Right renal pelvis (tissue), 4 donors: ENCODE measurements at regions not wholly inside any gene's neighbourhood (a gene's known extent, or its start where the extent isn't known, plus 50 kb on each side); places are given as distances from the start of the nearest gene placed in this dataset.
"Not testable (repeated sequence)": the region's sequence is repeated elsewhere in the genome, so short reads cannot be mapped to it uniquely, and the experiment has no call there.

Source experiments
- DNase-seq, 4 donors: peaks; one replicate each; pipeline ENCODE4 v3.0.0-alpha.2; 2013; ENCODE audit warnings: low read depth in 4 of 4, low spot score in 3 of 4, missing footprints in 1 of 4

- DNase-seq: no peak
Measured at GRCh38 chr5:12237837-12238575, 333.8 kb upstream of the CTNND2 start.

- DNase-seq: no peak
Measured at GRCh38 chr5:12230659-12231058, 326.4 kb upstream of the CTNND2 start.

DNA sequence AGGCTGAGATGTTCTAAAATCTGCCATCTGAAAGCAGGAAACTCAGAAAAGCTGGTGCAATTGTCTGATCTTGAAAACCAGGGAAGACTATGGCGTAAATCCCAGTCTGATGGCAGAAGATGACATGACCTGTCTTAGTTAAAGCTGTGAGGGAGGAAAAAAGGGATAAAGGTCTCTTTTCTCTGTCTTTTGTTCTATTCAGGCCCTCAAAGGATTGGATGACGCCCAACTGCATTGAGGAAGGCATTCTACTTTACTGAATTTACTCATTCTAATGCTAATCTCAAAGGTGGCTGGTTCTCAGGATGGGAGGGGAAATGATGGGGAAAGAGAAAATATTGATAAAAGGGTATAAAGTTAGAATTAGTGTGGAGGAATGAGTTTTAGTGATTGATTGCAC lies 312.8 kb upstream of the CTNND2 start:
- no peak for DNase-seq

- DNase-seq: no peak
Measured at GRCh38 chr5:12214267-12215015, 310.2 kb upstream of the CTNND2 start.

- DNase-seq: no peak
Measured at GRCh38 chr5:12208366-12209100, 304.3 kb upstream of the CTNND2 start.

DNA sequence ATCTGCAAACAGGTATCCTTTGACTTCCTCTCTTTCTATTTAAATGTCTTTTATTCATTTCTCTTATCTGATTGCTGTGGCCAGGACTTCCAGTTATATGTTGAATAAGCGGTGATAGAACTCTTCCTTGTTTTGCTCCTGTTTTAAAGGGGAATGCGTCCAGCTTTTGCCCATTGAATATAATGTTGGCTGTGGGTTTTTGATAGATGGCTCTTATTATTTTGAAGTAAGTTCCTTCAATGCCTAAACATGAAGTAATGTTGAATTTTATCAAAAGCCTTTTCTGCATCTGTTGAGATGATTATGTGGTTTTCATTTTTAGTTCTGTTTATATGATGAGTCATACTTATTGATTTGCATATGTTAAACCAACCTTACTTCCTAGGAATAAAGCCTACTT lies 300.5 kb upstream of the CTNND2 start:
- DNase-seq: no peak

DNA sequence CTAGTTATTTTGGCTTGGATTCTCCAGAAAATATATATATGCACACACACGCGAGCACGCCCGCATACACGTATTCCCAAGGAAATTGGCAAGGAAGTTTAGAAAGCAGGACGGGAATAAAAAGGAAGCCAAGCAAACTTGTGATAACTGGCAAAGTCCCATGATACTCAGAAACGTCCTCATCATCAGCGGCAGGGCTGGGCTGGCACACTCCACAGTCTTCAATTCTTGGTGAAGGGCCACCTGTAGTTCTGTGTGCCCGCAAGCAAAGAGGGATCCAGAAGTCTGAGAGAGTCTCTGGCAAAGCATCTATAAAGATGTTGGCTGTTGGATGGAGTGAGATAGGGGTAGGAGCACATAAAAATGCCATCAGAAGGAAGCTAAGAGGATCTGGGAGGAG lies 289.3 kb upstream of the CTNND2 start:
- no peak for DNase-seq

GRCh38 chr5:12183003-12183402 lies 278.8 kb upstream of the CTNND2 start:
- DNase-seq: no peak

GRCh38 chr5:12177851-12178250 lies 273.6 kb upstream of the CTNND2 start:
- DNase-seq: no peak

DNA sequence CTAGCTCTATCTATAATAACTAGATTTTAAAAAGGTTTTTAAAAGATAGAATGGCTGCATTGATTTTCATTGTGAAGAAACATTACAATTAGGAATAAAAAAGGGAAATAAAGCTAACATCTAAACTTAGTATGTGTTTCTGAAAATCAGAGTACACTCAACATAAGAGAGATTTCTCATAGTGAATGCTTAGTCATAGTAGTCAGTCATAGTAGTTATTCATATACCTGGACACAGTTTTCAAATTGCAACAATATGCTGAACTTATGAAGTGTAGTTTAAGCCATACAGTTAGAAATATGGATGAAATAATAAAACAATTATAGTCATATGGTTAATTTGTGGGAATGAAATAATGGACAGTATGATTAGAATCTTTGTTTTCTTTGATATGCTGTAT lies 273.0 kb upstream of the CTNND2 start:
- no peak for DNase-seq

DNA sequence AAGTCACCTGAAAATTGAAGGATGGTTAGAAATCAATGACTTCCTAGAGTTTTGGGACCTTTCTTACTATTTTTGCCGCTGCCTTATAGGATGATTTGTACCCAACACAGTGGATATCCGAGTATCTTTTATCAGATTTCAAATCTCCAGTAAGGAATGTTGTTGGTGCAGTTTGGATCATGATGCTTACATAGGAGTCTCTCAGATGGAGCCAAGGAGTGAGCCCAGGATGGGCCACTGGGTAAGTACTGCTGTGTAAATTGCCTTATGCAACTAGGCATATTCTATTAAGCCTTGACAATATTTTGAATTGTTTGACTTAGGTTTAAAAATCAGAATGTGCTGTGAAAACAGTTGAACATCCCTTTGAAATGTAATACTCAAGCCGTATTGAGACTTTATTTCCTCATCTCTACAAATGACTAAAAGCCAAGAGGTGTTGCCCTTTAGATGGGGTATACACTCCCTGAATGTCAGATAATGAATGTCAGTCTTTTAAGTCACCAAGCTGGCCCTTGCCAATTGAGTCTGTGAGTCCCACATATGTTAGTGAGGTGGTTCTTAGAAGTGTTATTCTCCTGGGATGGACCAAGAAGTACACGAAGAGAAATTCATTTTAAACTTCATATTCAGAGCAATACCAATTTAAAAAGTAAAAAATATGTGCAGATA lies 271.8 kb upstream of the CTNND2 start:
- no peak for DNase-seq

DNA sequence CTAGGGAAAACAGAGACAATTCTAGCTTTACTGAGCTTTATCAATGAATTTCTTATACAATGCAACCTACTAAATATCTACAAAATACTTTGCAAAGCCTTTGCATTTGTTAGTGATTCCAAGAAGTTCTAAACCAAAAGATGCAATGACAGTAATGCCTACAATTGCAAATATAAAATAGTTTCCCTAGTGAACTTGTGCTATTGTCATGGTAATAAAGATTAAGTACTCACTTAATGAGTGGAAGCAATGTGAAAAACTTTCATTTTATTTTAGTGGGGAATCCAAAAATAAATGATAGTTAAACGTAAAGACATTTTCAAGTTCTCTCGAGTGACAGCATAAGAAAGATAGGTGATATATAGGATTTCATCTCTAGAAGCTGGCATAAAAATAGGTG lies 270.5 kb upstream of the CTNND2 start:
- no peak for DNase-seq

- DNase-seq: no peak
Measured at GRCh38 chr5:12169536-12169935, 265.3 kb upstream of the CTNND2 start.

- DNase-seq: no peak
Measured at GRCh38 chr5:12162863-12163262, 258.6 kb upstream of the CTNND2 start.

DNA sequence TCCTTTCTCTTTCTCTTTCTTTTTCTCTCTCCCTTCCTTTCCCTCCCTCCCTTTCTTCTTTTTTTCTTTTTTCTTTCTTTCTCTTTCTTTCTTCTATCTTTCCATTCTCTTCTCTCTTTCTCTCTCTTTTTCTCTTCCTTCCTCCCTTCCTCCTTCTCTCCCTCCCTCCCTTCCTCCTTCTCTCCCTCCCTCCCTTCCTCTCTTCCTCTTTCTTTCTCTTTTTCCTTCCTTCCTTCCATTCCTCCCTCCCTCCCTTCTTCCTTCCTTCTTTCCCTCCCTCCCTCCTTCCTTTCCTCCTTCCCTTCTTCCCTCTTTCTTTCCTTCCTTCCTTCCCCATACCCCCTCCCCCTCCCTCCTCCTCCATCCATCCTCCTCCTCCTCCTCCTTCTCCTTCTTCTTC lies 243.3 kb upstream of the CTNND2 start:
- no peak for DNase-seq

- no peak for DNase-seq
Measured at GRCh38 chr5:12141496-12141895, 237.2 kb upstream of the CTNND2 start.

DNA sequence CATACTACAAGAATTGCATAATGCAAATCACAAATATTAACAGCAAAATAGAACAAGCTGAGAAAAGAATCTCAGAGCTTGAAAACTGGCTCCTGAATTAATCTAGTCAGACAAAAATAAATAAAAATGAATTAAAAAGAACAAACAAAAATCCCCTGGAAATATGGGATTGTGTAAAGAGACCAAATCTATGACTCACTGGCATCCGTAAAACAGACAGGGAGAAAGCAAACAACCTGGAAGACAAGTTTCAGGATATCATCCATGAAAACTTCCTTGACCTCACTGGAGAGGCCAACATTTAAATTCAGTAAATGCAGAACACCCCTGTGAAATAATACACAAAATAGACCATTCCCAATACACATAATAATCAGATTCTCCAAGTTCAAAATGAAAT lies 229.3 kb upstream of the CTNND2 start:
- DNase-seq: no peak

GRCh38 chr5:12131020-12131419 lies 226.8 kb upstream of the CTNND2 start:
- not testable (repeated sequence) for DNase-seq

DNA sequence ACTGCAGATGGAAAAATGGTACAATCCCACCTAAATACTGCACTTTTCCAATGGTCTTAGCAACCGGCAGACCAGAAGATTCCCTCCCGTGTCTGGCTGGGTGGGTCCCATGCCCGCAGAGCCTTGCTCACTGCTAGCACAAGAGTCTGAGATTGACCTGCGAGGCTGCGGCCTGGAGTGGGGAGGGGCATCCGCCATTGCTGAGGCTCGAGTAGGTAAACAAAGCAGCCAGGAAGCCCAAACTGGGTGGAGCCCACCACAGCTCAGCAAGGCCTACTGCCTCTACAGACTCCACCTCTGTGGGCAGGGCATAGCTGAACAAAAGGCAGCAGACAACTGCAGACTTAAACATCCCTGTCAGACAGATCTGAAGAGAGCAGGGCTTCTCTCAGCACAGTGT lies 221.6 kb upstream of the CTNND2 start:
- DNase-seq: no peak

DNA sequence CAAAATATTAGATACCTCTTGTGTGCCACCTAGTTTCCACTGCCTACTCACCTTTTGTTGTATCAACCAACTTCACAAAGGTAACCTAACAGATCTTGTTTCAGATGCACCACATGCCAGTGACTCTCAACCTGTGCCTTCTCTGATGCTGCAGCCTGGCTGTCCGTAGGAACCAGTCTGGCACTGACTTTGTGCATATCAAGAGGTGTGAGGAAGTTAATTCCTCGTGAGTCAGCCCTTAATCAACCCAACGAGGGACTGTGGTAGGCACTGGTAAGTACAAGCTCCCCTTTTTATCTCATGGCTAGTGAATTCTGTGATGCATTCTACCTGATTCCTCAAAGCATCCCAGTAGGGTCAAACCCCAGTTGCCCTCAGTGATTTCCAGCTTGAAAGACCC lies 215.4 kb upstream of the CTNND2 start:
- DNase-seq: no peak

- DNase-seq: no peak
Measured at GRCh38 chr5:12114075-12114474, 209.8 kb upstream of the CTNND2 start.
